ENCODE measurements at regions not wholly inside any gene's neighbourhood (a gene's known extent, or its start where the extent isn't known, plus 50 kb on each side); places are given as distances from the start of the nearest gene placed in this dataset.
A peak's percentile ranks its signal among the peaks of the same experiment; 100 is the strongest.
"Not testable (repeated sequence)": the region's sequence is repeated elsewhere in the genome, so short reads cannot be mapped to it uniquely, and the experiment has no call there.

GRCh38 chr5:16366491-16366890 lies 99.1 kb downstream of the ZNF622 start:
- DNase-seq (ENCODE audit: low read depth in 4 of 6, low spot score in 6 of 6) = peak in 1 of 6 donors; percentile 75
- Histone ChIP-seq H3K4me3 (ENCODE audit: low read depth, low read length) (no peak overlapping the region), H3K27ac (ENCODE audit: low read depth, low read length) (no peak overlapping the region), H3K4me1 (ENCODE audit: control insufficient read depth, insufficient read depth, low read length) (no peaks in the 10 kb centered on the region), H3K27me3 (ENCODE audit: control insufficient read depth, insufficient read depth, low read length) (no peaks in the 10 kb centered on the region), H3K9me3 (ENCODE audit: control insufficient read depth, insufficient read depth, low read length) (no peaks in the 10 kb centered on the region), H3K36me3 (ENCODE audit: control insufficient read depth, insufficient read depth, low read length) (no peaks in the 10 kb centered on the region)
- 86% methylated on average over 1 of the region's 2 CpGs for WGBS (ENCODE audit: insufficient coverage)

- no peak overlapping the region for H3K27ac ChIP-seq (ENCODE audit: low read depth, low read length)
- H3K4me1 ChIP-seq (ENCODE audit: control insufficient read depth, insufficient read depth, low read length) = no peaks in the 10 kb centered on the region
- DNase-seq (ENCODE audit: low read depth in 4 of 6, low spot score in 6 of 6) = no peak
- 40% methylated on average over 1 of the region's 2 CpGs for WGBS (ENCODE audit: insufficient coverage)
- no peaks in the 10 kb centered on the region for H3K9me3 ChIP-seq (ENCODE audit: control insufficient read depth, insufficient read depth, low read length)
- H3K36me3 ChIP-seq (ENCODE audit: control insufficient read depth, insufficient read depth, low read length) = no peaks in the 10 kb centered on the region
- H3K4me3 ChIP-seq (ENCODE audit: low read depth, low read length) = no peak overlapping the region
- H3K27me3 ChIP-seq (ENCODE audit: control insufficient read depth, insufficient read depth, low read length) = no peaks in the 10 kb centered on the region
Measured at GRCh38 chr5:16364910-16365309, 100.7 kb downstream of the ZNF622 start.

GRCh38 chr5:16353439-16353838 lies 112.2 kb downstream of the ZNF622 start:
- H3K4me3 ChIP-seq (ENCODE audit: low read depth, low read length); H3K36me3 ChIP-seq (ENCODE audit: control insufficient read depth, insufficient read depth, low read length); H3K9me3 ChIP-seq (ENCODE audit: control insufficient read depth, insufficient read depth, low read length); H3K4me1 ChIP-seq (ENCODE audit: control insufficient read depth, insufficient read depth, low read length); DNase-seq (ENCODE audit: low read depth in 4 of 6, low spot score in 6 of 6); H3K27me3 ChIP-seq (ENCODE audit: control insufficient read depth, insufficient read depth, low read length); H3K27ac ChIP-seq (ENCODE audit: low read depth, low read length): not testable (repeated sequence)
- WGBS (ENCODE audit: insufficient coverage) = no CpG with 5 or more reads among the region's 5 CpGs

- 17% methylated on average over 1 of the region's 3 CpGs for WGBS (ENCODE audit: insufficient coverage)
- no peaks in the 10 kb centered on the region for H3K4me1 ChIP-seq (ENCODE audit: control insufficient read depth, insufficient read depth, low read length)
- no peak overlapping the region for H3K27ac ChIP-seq (ENCODE audit: low read depth, low read length)
- no peaks in the 10 kb centered on the region for H3K27me3 ChIP-seq (ENCODE audit: control insufficient read depth, insufficient read depth, low read length)
- H3K4me3 ChIP-seq (ENCODE audit: low read depth, low read length) = no peak overlapping the region
- H3K9me3 ChIP-seq (ENCODE audit: control insufficient read depth, insufficient read depth, low read length) = peaks cover 3% of the 10 kb centered on the region
- H3K36me3 ChIP-seq (ENCODE audit: control insufficient read depth, insufficient read depth, low read length) = no peaks in the 10 kb centered on the region
- no peak for DNase-seq (ENCODE audit: low read depth in 4 of 6, low spot score in 6 of 6)
Measured at GRCh38 chr5:16350816-16351215, 114.8 kb downstream of the ZNF622 start.

GRCh38 chr5:16346380-16346779 lies 119.2 kb downstream of the ZNF622 start:
- H3K27me3 ChIP-seq (ENCODE audit: control insufficient read depth, insufficient read depth, low read length) = no peaks in the 10 kb centered on the region
- H3K36me3 ChIP-seq (ENCODE audit: control insufficient read depth, insufficient read depth, low read length) = no peaks in the 10 kb centered on the region
- H3K4me1 ChIP-seq (ENCODE audit: control insufficient read depth, insufficient read depth, low read length) = no peaks in the 10 kb centered on the region
- no peak for DNase-seq (ENCODE audit: low read depth in 4 of 6, low spot score in 6 of 6)
- no peak overlapping the region for H3K27ac ChIP-seq (ENCODE audit: low read depth, low read length)
- no CpG with 5 or more reads among the region's 1 CpG for WGBS (ENCODE audit: insufficient coverage)
- no peaks in the 10 kb centered on the region for H3K9me3 ChIP-seq (ENCODE audit: control insufficient read depth, insufficient read depth, low read length)
- no peak overlapping the region for H3K4me3 ChIP-seq (ENCODE audit: low read depth, low read length)

- 100% methylated on average over 1 of the region's 1 CpG for WGBS (ENCODE audit: insufficient coverage)
- H3K9me3 ChIP-seq (ENCODE audit: control insufficient read depth, insufficient read depth, low read length) = no peaks in the 10 kb centered on the region
Measured at GRCh38 chr5:16345454-16345853, 120.1 kb downstream of the ZNF622 start.

GRCh38 chr5:16326137-16326536 lies 139.5 kb downstream of the ZNF622 start:
- H3K4me1 ChIP-seq (ENCODE audit: control insufficient read depth, insufficient read depth, low read length) = no peaks in the 10 kb centered on the region
- H3K9me3 ChIP-seq (ENCODE audit: control insufficient read depth, insufficient read depth, low read length) = no peaks in the 10 kb centered on the region
- H3K36me3 ChIP-seq (ENCODE audit: control insufficient read depth, insufficient read depth, low read length) = no peaks in the 10 kb centered on the region
- DNase-seq (ENCODE audit: low read depth in 4 of 6, low spot score in 6 of 6) = peak in 2 of 6 donors; percentile 17 to 61
- no peaks in the 10 kb centered on the region for H3K27me3 ChIP-seq (ENCODE audit: control insufficient read depth, insufficient read depth, low read length)
- no peak overlapping the region for H3K4me3 ChIP-seq (ENCODE audit: low read depth, low read length)
- 74% methylated on average over 2 of the region's 7 CpGs for WGBS (ENCODE audit: insufficient coverage)
- no peak overlapping the region for H3K27ac ChIP-seq (ENCODE audit: low read depth, low read length)

More at GRCh38 chr5:16345454-16345853, 120.1 kb downstream of the ZNF622 start:
- DNase-seq (ENCODE audit: low read depth in 4 of 6, low spot score in 6 of 6) = no peak
- Histone ChIP-seq H3K36me3 (ENCODE audit: control insufficient read depth, insufficient read depth, low read length) (no peaks in the 10 kb centered on the region), H3K27me3 (ENCODE audit: control insufficient read depth, insufficient read depth, low read length) (no peaks in the 10 kb centered on the region), H3K4me1 (ENCODE audit: control insufficient read depth, insufficient read depth, low read length) (no peaks in the 10 kb centered on the region), H3K4me3 (ENCODE audit: low read depth, low read length) (no peak overlapping the region), H3K27ac (ENCODE audit: low read depth, low read length) (no peak overlapping the region)

GRCh38 chr5:16321284-16321683 lies 141.7 kb upstream of the MARCHF11 start:
- H3K9me3 ChIP-seq (ENCODE audit: control insufficient read depth, insufficient read depth, low read length) = no peaks in the 10 kb centered on the region
- no peaks in the 10 kb centered on the region for H3K36me3 ChIP-seq (ENCODE audit: control insufficient read depth, insufficient read depth, low read length)
- no CpG with 5 or more reads among the region's 1 CpG for WGBS (ENCODE audit: insufficient coverage)
- DNase-seq (ENCODE audit: low read depth in 4 of 6, low spot score in 6 of 6) = no peak
- H3K4me3 ChIP-seq (ENCODE audit: low read depth, low read length) = no peak overlapping the region
- H3K27ac ChIP-seq (ENCODE audit: low read depth, low read length) = no peak overlapping the region
- H3K4me1 ChIP-seq (ENCODE audit: control insufficient read depth, insufficient read depth, low read length) = no peaks in the 10 kb centered on the region
- no peaks in the 10 kb centered on the region for H3K27me3 ChIP-seq (ENCODE audit: control insufficient read depth, insufficient read depth, low read length)

GRCh38 chr5:16315501-16315900 lies 135.9 kb upstream of the MARCHF11 start:
- no peak overlapping the region for H3K4me3 ChIP-seq (ENCODE audit: low read depth, low read length)
- no peak overlapping the region for H3K27ac ChIP-seq (ENCODE audit: low read depth, low read length)
- DNase-seq (ENCODE audit: low read depth in 4 of 6, low spot score in 6 of 6) = peak in 5 of 6 donors; percentile 2 to 87 (median 20)
- H3K36me3 ChIP-seq (ENCODE audit: control insufficient read depth, insufficient read depth, low read length) = no peaks in the 10 kb centered on the region
- WGBS (ENCODE audit: insufficient coverage) = 14% methylated on average over 1 of the region's 2 CpGs
- no peaks in the 10 kb centered on the region for H3K27me3 ChIP-seq (ENCODE audit: control insufficient read depth, insufficient read depth, low read length)
- H3K9me3 ChIP-seq (ENCODE audit: control insufficient read depth, insufficient read depth, low read length) = no peaks in the 10 kb centered on the region
- no peaks in the 10 kb centered on the region for H3K4me1 ChIP-seq (ENCODE audit: control insufficient read depth, insufficient read depth, low read length)

GRCh38 chr5:16313761-16314160 lies 134.2 kb upstream of the MARCHF11 start:
- H3K9me3 ChIP-seq (ENCODE audit: control insufficient read depth, insufficient read depth, low read length) = no peaks in the 10 kb centered on the region
- H3K36me3 ChIP-seq (ENCODE audit: control insufficient read depth, insufficient read depth, low read length) = no peaks in the 10 kb centered on the region
- no peak overlapping the region for H3K4me3 ChIP-seq (ENCODE audit: low read depth, low read length)
- no peak overlapping the region for H3K27ac ChIP-seq (ENCODE audit: low read depth, low read length)
- no peaks in the 10 kb centered on the region for H3K4me1 ChIP-seq (ENCODE audit: control insufficient read depth, insufficient read depth, low read length)
- H3K27me3 ChIP-seq (ENCODE audit: control insufficient read depth, insufficient read depth, low read length) = no peaks in the 10 kb centered on the region
- 69% methylated on average over 3 of the region's 3 CpGs for WGBS (ENCODE audit: insufficient coverage)
- no peak for DNase-seq (ENCODE audit: low read depth in 4 of 6, low spot score in 6 of 6)

Measured in spinal cord (tissue), 9 donors.